ENCODE measurements at regions not wholly inside any gene's neighbourhood (a gene's known extent, or its start where the extent isn't known, plus 50 kb on each side); places are given as distances from the start of the nearest gene placed in this dataset.

- TF ChIP-seq CTCF (IDR thresholded peaks at IDR 0.05; ENCODE audit: insufficient read depth, low read depth, low read length) (no peak), EZH2 (IDR thresholded peaks at IDR 0.05; ENCODE audit: insufficient read depth, low read length) (no peak)
These were observed 204.7 kb upstream of the BLID start for GRCh38 chr11:122320671-122321070.

Measured in astrocyte (in vitro differentiated cells and primary cell).